HG03460 (cell line): ENCODE measurements at regions not wholly inside any gene's neighbourhood (a gene's known extent, or its start where the extent isn't known, plus 50 kb on each side); places are given as distances from the start of the nearest gene placed in this dataset.
"Not testable (repeated sequence)": the region's sequence is repeated elsewhere in the genome, so short reads cannot be mapped to it uniquely, and the experiment has no call there.

ENCODE experiments used
- ATAC-seq: cut with Tn5 transposase; IDR thresholded peaks from one replicate; pipeline ENCODE4 v1.9.1; 2021; ENCODE audit not compliant: unreplicated experiment

GRCh38 chr2:216989340-216990129 lies 129.7 kb upstream of the TNP1 start:
- no peak for ATAC-seq

GRCh38 chr2:216987252-216987821 lies 127.5 kb upstream of the TNP1 start:
- ATAC-seq: no peak

GRCh38 chr2:216985658-216986141 lies 125.8 kb upstream of the TNP1 start:
- ATAC-seq: no peak

GRCh38 chr2:216984937-216985336 lies 125.1 kb upstream of the TNP1 start:
- ATAC-seq: no peak

- not testable (repeated sequence) for ATAC-seq
Observed at GRCh38 chr2:216981951-216982350, 122.1 kb upstream of the TNP1 start.

- ATAC-seq: not testable (repeated sequence)
Observed at GRCh38 chr2:216980510-216980909, 120.6 kb upstream of the TNP1 start.

- no peak for ATAC-seq
Observed at GRCh38 chr2:216974321-216975302, 114.7 kb upstream of the TNP1 start.

- no peak for ATAC-seq
Observed at GRCh38 chr2:216971593-216971992, 111.7 kb upstream of the TNP1 start.

GRCh38 chr2:216970359-216970915 lies 110.6 kb upstream of the TNP1 start:
- no peak for ATAC-seq

GRCh38 chr2:216967889-216968288 lies 108.0 kb upstream of the TNP1 start:
- ATAC-seq: no peak

GRCh38 chr2:216960671-216961268 lies 100.9 kb upstream of the TNP1 start:
- no peak for ATAC-seq

- no peak for ATAC-seq
Observed at GRCh38 chr2:216959433-216959832, 99.6 kb upstream of the TNP1 start.

- no peak for ATAC-seq
Observed at GRCh38 chr2:216956820-216957493, 97.1 kb upstream of the TNP1 start.

- no peak for ATAC-seq
Observed at GRCh38 chr2:216951171-216951570, 91.3 kb upstream of the TNP1 start.

- no peak for ATAC-seq
Observed at GRCh38 chr2:216950547-216950946, 90.7 kb upstream of the TNP1 start.

- peak; percentile 75 for ATAC-seq
Observed at GRCh38 chr2:216949700-216950413, 90.0 kb upstream of the TNP1 start.

- no peak for ATAC-seq
Observed at GRCh38 chr2:216947055-216947454, 87.2 kb upstream of the TNP1 start.

GRCh38 chr2:216944733-216945132 lies 84.9 kb upstream of the TNP1 start:
- no peak for ATAC-seq

GRCh38 chr2:216943109-216943508 lies 83.2 kb upstream of the TNP1 start:
- ATAC-seq: no peak
